OCI-LY7 (cell line): ENCODE measurements at regions not wholly inside any gene's neighbourhood (a gene's known extent, or its start where the extent isn't known, plus 50 kb on each side); places are given as distances from the start of the nearest gene placed in this dataset.

Experiments used
- BruUV-seq: library from RNA; stranded (reverse); fragments of 400-500 nt; replicated peaks from 2 replicates; lab custom pipeline; 2021; lab: Mats Ljungman, UMichigan
- CTCF ChIA-PET: fragments of 300-600 bp; sonication (Branson Sonifier 250); formaldehyde crosslinking; loops from one replicate; lab custom pipeline; 2022; ENCODE audit warnings: antibody characterized with exemption; ENCODE audit not compliant: unreplicated experiment; lab: Charles Lee
- POLR2A ChIA-PET: fragments of 300-600 bp; sonication (Branson Sonifier 250); formaldehyde crosslinking; loops from one replicate; lab custom pipeline; 2022; ENCODE audit warnings: antibody characterized with exemption; lab: Charles Lee
- DNase-seq: peaks from one replicate; pipeline ENCODE4 v3.0.0-alpha.2; 2015; ENCODE audit warnings: low spot score
- H2AFZ ChIP-seq: fragments of 200-600 bp; sonication (generic), shearing (Covaris generic); 2 replicates; pipeline ENCODE4 v1.6.1; 2014; ENCODE audit warnings: mild to moderate bottlenecking, antibody characterized with exemption, low read length, moderate library complexity
- H3K27ac ChIP-seq: fragments of 200-600 bp; sonication (generic); 2 replicates; pipeline ENCODE4 v1.5.1; 2014; ENCODE audit warnings: mixed run types, low read depth, mild to moderate bottlenecking, moderate library complexity, low read length, inconsistent platforms; ENCODE audit not compliant: poor library complexity, severe bottlenecking
- H3K36me3 ChIP-seq: fragments of 200-600 bp; sonication (generic); 2 replicates; pipeline ENCODE4 v1.6.1; 2014; ENCODE audit warnings: mild to moderate bottlenecking, antibody characterized with exemption, low read length, moderate library complexity, mixed read lengths; ENCODE audit not compliant: insufficient read depth
- H3K4me1 ChIP-seq: fragments of 200-600 bp; sonication (generic); 2 replicates; pipeline ENCODE4 v1.5.1; 2014; ENCODE audit warnings: mild to moderate bottlenecking, low read length; ENCODE audit not compliant: insufficient read depth, poor library complexity, severe bottlenecking
- H3K4me2 ChIP-seq: fragments of 200-600 bp; sonication (generic); 2 replicates; pipeline ENCODE4 v1.6.1; 2014; ENCODE audit warnings: mild to moderate bottlenecking, low read length
- H3K4me3 ChIP-seq: fragments of 200-600 bp; sonication (generic); 2 replicates; pipeline ENCODE4 v1.5.1; 2014; ENCODE audit warnings: mild to moderate bottlenecking, low read depth, low read length; ENCODE audit not compliant: poor library complexity, severe bottlenecking
- H3K79me2 ChIP-seq: fragments of 200-600 bp; sonication (generic); 2 replicates; pipeline ENCODE4 v1.6.1; 2016; ENCODE audit warnings: low read depth, mild to moderate bottlenecking, low read length, moderate library complexity, mixed read lengths; ENCODE audit not compliant: insufficient read depth
- H3K9me2 ChIP-seq: fragments of 200-600 bp; sonication (generic); 2 replicates; pipeline ENCODE4 v1.6.1; 2016; ENCODE audit warnings: mild to moderate bottlenecking, low read length, mixed read lengths; ENCODE audit not compliant: insufficient read depth
- H3K9me3 ChIP-seq: fragments of 200-600 bp; sonication (generic); 2 replicates; pipeline ENCODE4 v1.6.1; 2014; ENCODE audit warnings: mild to moderate bottlenecking, mixed run types, low read length, mixed read lengths
- H4K20me1 ChIP-seq: fragments of 200-600 bp; sonication (generic); 2 replicates; pipeline ENCODE4 v1.6.1; 2014; ENCODE audit warnings: mild to moderate bottlenecking, antibody characterized with exemption, low read length, moderate library complexity, mixed read lengths; ENCODE audit not compliant: insufficient read depth
- CTCF ChIP-seq: fragments of 200-600 bp; sonication (generic); conservative IDR thresholded peaks from 2 replicates; pipeline ENCODE4 v1.5.1; 2014; ENCODE audit warnings: mild to moderate bottlenecking, antibody characterized with exemption, low read length, moderate library complexity, mixed read lengths
- EZH2phosphoT487 ChIP-seq: fragments of 200-600 bp; sonication (generic); IDR thresholded peaks from 2 replicates; pipeline ENCODE4 v1.6.1; 2018; ENCODE audit warnings: low read depth, borderline replicate concordance, mild to moderate bottlenecking, mixed run types, antibody characterized with exemption, low read length, moderate library complexity, mixed read lengths
- intact Hi-C: fragments of 100-400 bp; cut with micrococcal nuclease; formaldehyde crosslinking; loops from one replicate; pipeline ENCODE4 v1.10.0; 2022; ENCODE audit not compliant: unreplicated experiment

- POLR2A ChIA-PET = no interaction called here
Measured at GRCh38 chr6:168732676-168733075, 291.7 kb downstream of the SMOC2 start.

GRCh38 chr6:168730931-168731716, 290.1 kb downstream of the SMOC2 start:
- DNase-seq = no peak
- H3K4me2 ChIP-seq = no peak overlapping the region
- no peaks in the 10 kb centered on the region for H3K79me2 ChIP-seq
- H3K36me3 ChIP-seq = no peaks in the 10 kb centered on the region
- no peak overlapping the region for H3K4me3 ChIP-seq
- ChIA-PET CTCF (no interaction called here), POLR2A (interaction anchor here (0.7 kb wide), 1 partner anchor 29 kb away, joined by 3 read pairs; no protein-coding TSS in a partner anchor)
- BruUV-seq = no TSS peak
- H3K9me2 ChIP-seq = no peaks in the 10 kb centered on the region
- no peak overlapping the region for H3K27ac ChIP-seq
- H2AFZ ChIP-seq = no peak overlapping the region
- no peaks in the 10 kb centered on the region for H3K9me3 ChIP-seq
- no peaks in the 10 kb centered on the region for H3K4me1 ChIP-seq
- intact Hi-C loops = no loop called here
- TF ChIP-seq CTCF = no peak
- no peak for TF ChIP-seq EZH2phosphoT487
- H4K20me1 ChIP-seq = no peaks in the 10 kb centered on the region

More at GRCh38 chr6:168732676-168733075, 291.7 kb downstream of the SMOC2 start:
- no peaks in the 10 kb centered on the region for H3K4me1 ChIP-seq
- H3K36me3 ChIP-seq = no peaks in the 10 kb centered on the region
- no peak for TF ChIP-seq CTCF
- no peak for TF ChIP-seq EZH2phosphoT487
- no peaks in the 10 kb centered on the region for H3K9me3 ChIP-seq
- H2AFZ ChIP-seq = no peak overlapping the region
- no peak overlapping the region for H3K27ac ChIP-seq
- H4K20me1 ChIP-seq = no peaks in the 10 kb centered on the region
- no peak overlapping the region for H3K4me2 ChIP-seq
- no peaks in the 10 kb centered on the region for H3K79me2 ChIP-seq
- DNase-seq = no peak
- no peak overlapping the region for H3K4me3 ChIP-seq
- intact Hi-C loops = no loop called here
- no TSS peak for BruUV-seq
- CTCF ChIA-PET = no interaction called here
- H3K9me2 ChIP-seq = no peaks in the 10 kb centered on the region

DNA sequence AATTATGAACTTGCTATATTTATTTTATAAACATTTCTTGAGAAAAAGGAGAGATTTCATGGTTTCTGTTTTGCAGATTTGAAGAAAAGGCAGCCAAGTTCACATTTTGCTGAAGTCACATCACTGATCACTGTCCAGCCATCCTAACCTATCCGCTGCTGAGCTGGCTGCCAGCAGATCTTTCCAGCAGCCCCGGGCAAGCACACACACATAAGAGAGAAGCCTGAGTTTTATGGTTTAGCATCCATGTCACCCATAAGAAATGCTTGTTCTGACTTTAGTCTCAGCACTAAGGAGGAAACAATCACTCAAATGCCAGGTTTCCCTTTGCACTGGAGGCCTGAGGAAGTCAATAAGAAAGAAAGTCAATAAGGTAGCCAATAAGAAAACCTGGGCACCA, 287.1 kb downstream of the SMOC2 start:
- intact Hi-C loops = no loop called here
- ChIA-PET POLR2A (interaction anchor here (0.6 kb wide), 1 partner anchor 58 kb away, joined by 5 read pairs; no protein-coding TSS in a partner anchor), CTCF (no interaction called here)
- no peaks in the 10 kb centered on the region for H3K36me3 ChIP-seq
- no peak overlapping the region for H3K27ac ChIP-seq
- H3K79me2 ChIP-seq = no peaks in the 10 kb centered on the region
- H2AFZ ChIP-seq = no peak overlapping the region
- no peak for TF ChIP-seq EZH2phosphoT487
- TF ChIP-seq CTCF = no peak
- H3K4me3 ChIP-seq = no peak overlapping the region
- no peak overlapping the region for H3K4me2 ChIP-seq
- H3K9me2 ChIP-seq = no peaks in the 10 kb centered on the region
- BruUV-seq = no TSS peak
- no peaks in the 10 kb centered on the region for H3K4me1 ChIP-seq
- no peaks in the 10 kb centered on the region for H4K20me1 ChIP-seq
- no peaks in the 10 kb centered on the region for H3K9me3 ChIP-seq
- DNase-seq = no peak
